ENCODE measurements at regions not wholly inside any gene's neighbourhood (a gene's known extent, or its start where the extent isn't known, plus 50 kb on each side); places are given as distances from the start of the nearest gene placed in this dataset.

GRCh38 chr5:3825531-3826451, 230.2 kb downstream of the IRX1 start:
- TF ChIP-seq CTCF (IDR thresholded peaks at IDR 0.05) (no peak), POLR2A (IDR thresholded peaks at IDR 0.05; ENCODE audit: low read length) (no peak), JUN (IDR thresholded peaks at IDR 0.05) (no peak)
